HG03432 (cell line): ENCODE measurements at regions not wholly inside any gene's neighbourhood (a gene's known extent, or its start where the extent isn't known, plus 50 kb on each side); places are given as distances from the start of the nearest gene placed in this dataset.

Experiments
- ATAC-seq: cut with Tn5 transposase; IDR thresholded peaks from one replicate; pipeline ENCODE4 v1.9.1; 2021; ENCODE audit warnings: mild to moderate bottlenecking, moderate library complexity; ENCODE audit not compliant: unreplicated experiment

DNA sequence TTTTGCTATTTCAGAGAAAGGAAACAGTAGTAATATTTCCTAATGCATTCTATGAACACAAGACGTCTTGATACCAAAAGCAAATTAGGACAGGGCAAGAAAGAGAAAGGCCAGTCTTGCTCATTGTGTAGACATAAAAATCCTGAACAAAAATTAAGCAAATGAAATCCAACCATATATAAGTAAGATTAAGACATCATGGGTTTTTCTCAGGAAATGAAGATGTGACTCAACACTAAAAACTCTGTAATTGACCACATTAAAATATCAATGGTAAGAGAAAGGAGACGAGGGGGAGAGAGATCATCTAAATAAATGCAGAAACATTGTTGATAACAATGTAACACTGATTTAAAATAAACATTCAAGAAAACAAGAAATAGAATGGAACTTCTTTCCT is 205.4 kb downstream of the SOD2 start:
- ATAC-seq = no peak

DNA sequence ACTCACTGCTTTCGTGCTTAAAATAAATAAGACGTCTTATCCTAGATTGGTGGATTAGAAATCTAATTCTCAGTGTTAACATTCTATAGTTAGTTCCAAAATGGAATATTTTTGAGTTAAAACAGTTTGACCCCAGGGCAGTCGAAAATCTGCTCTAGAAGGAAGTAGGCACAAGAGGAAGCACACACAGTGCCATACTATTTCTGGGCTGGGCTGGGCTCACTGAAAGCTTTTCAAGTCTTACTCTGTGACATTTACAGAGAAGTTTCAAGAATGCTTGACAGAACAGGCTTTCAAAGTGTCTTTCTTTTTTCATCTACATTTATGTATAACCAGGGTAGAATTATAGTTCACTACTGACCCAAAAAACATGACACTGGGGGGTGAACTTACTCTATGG is 209.8 kb downstream of the SOD2 start:
- ATAC-seq = no peak

DNA sequence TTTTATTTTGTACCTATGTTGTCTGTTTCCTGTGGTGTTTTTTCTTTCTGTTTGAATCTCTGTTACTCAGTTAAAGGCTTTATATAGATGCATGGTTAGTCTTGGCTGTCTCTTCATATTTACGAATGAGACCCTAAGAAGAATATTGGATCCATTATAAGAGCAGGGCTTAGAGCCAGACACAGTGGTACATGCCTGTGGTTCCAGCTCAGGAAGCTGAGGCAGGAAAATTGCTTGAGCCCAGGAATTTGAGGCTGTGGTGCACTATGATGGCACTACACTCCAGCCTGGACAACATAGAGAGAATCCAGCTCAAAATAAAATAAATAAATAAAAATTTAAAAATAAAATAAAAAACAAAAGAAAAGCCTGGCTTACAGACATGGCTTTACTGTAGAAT is 211.1 kb downstream of the SOD2 start:
- ATAC-seq = no peak

DNA sequence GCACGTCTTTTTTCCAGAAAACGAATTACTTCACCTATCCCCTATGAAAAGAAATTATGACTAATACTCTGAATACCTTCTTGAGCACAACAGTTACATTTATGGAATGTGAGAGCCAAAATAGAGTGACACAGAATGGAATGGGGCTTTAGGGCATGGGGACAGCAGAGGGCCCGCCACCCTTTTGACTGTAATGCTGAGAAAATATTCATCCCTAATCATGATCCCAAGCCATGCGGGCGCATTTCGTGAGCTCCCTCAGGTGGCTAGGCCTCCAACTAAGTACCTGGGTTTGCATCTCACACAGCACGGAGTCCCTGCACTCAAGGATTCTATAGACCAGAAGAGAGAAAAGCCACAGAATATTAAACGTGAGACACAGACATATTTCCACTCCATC is 212.6 kb downstream of the SOD2 start:
- no peak for ATAC-seq

DNA sequence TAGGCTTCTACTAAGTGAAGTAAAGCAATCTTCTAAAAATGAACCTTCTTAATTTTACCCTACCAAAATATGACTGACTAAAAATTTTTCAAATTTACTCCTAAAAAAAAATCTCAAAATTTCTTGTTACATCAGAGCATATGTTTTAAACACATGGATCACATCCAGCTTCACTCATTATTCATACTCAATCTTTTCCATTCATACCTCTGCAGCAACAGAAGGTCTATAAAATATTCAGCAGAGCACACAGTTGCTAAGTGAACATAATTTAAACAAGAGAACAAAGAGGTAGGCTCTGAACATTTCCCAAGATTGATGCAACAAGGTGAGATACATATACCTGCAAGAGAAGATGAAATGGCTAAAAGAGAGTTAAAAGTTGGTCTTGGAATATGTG is 213.9 kb downstream of the SOD2 start:
- ATAC-seq = no peak

DNA sequence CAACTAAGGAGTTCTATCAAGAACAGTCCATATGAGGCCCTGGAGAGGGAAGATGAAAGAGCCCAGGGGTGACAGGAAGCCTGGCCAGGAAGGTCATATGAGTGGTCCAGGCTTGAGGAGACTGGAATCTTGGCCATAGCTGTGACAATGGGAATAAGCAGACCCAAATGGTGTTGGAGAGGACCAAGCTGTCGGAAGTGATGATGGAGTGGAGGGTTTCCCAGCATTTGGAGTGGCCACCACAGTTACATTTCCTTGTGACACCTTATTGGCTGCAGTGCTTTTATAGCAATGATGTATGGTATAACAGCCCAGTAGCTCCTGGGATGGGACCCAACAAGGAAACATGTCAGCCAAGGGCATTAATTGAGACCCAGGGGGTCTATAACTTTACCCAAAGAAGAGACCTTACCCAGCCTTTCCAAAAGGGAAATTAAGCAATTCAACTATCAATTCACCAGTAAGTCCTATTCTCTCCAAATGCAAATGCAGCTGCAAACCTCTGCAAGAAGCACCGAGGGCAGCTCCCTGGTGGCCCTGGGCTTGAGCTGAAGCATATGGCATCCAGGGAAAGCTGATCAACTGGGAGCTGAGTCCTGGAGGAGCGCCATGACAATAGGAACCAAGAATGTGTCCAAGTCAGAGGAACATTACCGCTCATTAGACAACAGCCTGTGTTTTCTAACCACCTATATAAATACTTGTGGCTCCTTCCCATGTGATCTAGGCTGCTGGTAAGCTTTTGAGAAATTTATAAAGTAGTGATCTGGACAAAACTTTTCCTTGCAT is 219.4 kb downstream of the SOD2 start:
- no peak for ATAC-seq

DNA sequence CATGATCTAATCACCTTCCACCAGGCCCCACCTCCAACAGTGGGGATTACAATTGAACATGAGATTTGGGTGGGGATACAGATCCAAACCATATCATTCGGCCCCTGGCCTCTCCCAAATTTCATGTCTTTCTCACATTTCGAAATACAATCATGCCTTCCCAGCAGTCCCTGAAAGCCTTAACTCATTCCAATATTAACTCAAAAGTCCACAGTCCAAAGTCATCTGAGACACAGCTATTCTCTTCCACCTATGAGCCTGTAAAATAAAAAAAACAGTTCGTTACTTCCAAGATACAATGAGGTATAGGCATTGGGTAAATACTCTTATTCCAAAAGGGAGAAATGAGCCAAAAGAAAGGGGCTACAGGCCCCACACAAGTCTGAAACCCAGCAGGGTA is 222.6 kb downstream of the SOD2 start:
- no peak for ATAC-seq

DNA sequence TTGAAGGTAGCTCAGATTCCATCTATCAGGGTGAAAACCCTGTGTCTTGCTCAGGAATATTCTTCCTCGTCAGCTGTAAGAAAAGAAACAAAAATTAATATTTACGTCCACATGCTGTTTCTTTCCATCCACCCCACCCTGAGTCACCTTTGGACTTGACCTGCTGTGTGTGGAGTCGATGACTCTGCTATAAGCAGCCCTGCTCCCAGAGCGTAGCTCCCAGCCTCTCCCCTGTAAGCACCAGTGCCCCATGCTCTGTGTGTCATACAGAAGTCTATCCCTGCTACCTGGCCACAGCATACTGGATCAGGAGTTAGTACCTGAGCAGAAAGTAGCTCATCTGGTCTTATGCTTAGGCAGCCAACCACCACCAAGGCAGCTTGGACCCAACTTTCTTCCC is 223.6 kb downstream of the SOD2 start:
- ATAC-seq = no peak

DNA sequence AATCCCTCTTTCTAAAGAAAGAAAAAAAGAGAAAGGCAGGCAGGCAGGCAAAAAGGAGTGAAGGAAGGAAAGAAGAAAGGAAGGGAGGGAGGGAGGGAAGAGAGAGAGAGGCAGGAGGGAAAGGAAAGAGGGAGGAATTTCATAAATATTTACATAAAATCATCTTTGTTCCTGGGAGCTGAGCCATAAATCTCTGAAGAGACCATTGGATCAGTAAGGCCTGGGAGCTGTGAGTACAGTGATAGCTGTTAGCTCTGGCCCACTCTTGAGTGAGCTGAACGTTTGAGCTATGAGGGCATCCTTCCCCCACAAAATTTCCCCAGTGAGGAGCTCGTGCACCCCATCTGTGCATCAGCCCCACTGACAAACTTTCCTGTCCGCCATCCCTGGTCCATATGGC is 224.0 kb downstream of the SOD2 start:
- no peak for ATAC-seq

DNA sequence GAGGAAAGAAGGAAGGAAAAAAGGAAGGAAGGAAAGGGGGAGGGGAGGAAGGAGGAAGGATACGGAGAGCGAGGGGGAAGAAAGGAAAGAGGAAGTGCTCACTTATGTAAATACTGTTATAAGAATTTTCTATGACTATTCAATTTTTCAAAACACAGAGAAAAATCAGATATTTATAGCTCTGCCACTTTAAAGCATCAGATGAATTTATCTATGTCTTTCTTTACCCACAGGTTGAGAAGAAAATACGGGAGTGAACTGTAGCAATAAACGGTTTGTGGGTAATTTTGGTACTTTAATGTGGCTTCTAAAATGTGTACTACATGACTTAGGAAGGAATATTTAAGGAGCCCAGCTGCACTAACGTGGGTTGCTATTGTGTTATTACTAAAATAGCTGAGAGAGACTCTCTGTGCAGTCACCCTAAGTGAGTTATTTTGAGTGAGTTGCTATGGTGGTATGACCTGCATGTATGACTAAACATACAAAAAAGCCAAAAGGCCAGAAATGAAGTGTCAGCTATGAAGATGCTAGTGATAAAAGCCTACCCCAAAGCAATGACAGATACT is 225.5 kb downstream of the SOD2 start:
- ATAC-seq = peak; percentile 83

DNA sequence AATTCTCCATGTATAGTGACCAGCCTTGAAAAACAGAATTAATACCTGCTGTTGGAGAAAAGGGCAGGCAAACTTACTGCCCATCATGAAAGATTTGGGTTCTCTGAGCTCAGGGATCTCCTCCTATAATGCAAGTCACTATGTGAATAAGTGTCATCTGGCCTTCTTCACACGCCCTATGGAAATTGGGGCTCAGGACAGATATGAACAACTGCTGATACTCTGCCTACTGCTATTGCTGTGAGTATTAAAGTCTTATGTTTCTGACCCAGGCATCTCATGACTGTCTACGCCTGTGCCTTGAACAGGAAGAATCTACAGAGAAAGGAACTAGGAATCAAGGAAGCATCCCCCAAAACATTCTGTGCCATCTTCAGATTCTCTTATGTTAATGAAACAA is 226.1 kb downstream of the SOD2 start:
- no peak for ATAC-seq

DNA sequence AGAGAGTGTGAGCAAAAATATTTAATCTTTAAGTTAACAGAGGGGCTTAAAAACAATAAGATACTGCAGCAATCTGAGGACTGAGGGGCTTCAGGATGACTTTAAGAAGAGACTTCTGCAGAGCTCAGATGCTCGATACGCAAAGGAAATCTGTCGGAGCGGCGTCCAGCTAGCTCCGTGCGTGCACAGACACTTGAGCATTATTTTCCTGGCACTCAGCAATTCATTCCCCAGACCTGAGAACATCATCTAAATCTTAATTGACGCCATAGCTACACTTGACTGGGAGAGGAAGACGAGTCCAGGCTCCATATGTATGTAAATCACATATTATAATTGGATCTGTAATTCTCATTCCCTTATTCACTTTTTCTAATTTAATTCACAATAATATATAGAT is 228.2 kb downstream of the SOD2 start:
- ATAC-seq = no peak

DNA sequence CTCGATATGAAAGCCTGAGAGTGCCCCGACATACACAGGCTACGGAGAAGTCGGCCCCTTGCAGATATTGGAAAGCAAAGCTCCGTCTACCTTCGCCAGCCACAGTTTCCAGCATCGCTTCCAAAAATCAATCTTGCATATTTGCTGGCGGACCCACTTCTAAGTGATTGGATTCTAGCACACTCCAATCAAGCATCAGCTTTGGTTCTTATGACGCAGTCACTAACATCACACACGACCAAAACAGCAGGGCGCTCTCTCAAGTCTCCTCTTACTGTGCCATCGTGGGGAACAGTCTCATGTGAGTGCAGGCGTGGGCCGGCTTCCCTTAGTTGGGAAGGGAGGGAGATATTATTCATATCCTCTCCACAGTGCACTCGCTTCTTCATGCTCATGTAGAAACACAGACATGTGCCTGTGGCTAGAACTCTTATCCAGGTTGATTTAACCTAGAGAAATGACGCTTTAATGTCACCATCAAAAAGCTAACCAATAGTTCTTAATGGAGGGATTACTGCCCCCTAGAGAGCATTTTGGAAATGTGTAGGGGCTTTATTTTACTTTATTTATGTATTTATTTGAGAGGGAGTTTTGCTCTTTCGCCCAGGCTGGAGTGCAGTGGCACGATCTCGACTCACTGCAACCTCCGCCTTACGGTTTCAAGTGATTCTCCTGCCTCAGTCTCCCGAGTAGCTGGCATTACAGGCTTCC is 229.8 kb downstream of the SOD2 start:
- no peak for ATAC-seq

DNA sequence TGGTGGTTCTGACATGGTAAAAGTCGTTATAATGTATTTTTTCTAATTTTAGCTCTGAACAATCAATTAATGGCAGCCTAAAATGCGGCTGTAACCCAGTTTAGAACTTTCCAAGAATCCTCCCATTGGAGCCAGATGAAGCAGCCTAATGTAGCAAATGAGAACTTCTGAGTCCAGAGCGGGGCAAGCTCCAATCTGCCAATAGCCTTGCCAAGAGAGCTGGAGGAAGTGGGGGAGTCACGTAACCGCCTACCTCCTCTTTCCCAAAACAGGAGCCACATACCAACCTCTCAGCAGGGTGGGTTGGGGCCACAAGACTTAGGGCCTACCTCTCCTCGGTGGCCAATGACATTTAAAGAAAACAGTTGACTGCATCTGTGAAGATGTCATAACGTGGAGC is 230.6 kb downstream of the SOD2 start:
- ATAC-seq = no peak

DNA sequence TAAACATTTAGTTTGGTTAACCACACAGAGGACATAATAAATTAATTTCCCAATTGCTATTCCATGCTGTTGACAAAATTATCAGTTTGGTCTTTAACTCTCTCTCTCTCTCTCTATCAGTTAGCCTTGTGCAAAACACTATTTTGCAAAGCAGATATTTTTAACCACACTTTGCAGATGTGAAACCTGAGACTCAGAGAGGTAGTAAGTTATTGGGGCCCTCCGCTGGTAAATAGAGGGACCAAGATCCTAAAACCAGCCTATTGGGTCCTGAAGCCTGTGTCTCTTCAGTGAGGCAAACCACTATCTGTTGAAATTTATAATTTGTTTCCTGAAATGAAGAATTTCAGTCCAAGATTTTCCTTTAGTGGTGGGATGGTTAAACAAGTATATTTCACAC is 231.0 kb downstream of the SOD2 start:
- ATAC-seq = peak; percentile 79

DNA sequence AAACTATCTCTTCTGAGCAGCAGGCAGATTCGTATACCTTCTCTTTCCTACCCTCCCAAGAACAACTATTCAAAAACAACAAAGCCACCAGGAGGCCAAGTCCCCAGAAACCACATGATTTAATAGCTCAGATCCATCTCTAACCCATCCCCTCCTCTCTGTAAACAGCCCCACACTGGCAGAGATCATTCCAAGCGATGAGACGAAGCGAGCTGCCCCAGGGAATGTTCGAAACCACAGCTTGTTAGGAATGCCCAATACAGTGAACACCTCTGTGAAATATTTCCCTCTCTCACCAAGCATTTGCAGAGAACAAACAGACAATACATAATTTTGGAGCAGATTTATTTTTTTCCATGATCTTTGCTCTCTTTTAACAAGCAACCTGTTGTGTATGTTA is 231.8 kb downstream of the SOD2 start:
- no peak for ATAC-seq

DNA sequence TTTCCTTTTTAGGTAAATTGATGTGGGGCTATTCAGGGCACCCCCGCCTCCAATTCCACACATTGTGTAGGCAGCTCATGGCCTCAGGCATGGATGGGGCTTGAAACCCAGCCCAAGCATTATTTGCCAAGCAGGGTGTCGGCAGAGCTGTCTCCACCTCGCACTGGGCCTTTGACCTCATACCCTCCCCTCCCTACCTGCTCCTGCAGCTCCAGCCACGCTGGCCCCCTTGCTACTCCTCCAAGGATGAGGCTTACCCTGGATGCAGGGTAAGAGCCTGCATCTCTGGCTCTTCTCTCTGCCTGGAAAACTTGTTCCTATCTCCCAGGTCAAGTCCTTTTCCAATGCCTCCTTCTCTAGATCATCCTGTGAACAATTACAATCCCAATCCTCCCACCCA is 232.6 kb downstream of the SOD2 start:
- ATAC-seq = no peak

DNA sequence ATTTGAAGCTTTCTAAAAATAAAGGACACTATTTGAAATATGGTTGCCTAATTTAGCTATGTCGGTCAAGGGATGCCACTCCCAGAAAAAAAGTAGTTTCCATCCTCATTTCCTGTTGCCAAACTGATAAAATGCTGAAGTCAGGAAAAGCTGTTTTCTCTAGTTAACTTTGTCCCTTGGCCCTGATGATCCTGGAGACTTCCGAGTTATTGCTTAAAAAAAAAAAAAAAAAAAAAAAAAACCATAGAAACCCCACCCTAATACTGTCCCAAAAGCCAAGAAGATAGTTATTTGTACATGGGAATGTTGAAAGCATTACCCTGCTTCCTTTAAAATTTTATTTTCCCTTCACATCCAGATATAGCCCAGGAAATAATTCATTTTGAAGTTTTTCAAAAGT is 236.7 kb downstream of the SOD2 start:
- ATAC-seq = no peak

DNA sequence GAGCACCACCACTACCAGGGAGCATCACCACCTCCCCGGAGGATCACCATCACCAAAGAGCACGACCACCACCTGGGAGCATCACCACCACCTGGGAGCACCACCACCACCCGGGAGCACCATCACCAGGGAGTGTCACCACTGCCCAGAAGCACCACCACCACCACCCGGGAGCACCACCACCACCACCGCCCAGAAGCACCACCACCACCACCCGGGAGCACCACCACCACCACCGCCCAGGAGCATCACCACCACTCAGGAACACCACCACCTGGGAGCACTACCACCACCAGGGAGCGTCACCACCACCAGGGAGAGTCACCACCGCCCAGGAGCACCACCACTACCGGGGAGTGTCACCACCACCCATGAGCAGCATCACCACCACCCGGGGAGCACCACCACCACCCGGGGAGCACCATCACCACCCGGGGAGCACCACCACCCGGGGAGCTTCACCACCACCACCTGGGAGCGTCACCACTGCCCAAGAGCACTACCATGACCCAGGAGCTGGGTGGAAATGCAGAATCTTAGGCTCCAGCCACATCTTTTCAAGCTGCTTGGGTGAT is 237.3 kb downstream of the SOD2 start:
- ATAC-seq = no peak

DNA sequence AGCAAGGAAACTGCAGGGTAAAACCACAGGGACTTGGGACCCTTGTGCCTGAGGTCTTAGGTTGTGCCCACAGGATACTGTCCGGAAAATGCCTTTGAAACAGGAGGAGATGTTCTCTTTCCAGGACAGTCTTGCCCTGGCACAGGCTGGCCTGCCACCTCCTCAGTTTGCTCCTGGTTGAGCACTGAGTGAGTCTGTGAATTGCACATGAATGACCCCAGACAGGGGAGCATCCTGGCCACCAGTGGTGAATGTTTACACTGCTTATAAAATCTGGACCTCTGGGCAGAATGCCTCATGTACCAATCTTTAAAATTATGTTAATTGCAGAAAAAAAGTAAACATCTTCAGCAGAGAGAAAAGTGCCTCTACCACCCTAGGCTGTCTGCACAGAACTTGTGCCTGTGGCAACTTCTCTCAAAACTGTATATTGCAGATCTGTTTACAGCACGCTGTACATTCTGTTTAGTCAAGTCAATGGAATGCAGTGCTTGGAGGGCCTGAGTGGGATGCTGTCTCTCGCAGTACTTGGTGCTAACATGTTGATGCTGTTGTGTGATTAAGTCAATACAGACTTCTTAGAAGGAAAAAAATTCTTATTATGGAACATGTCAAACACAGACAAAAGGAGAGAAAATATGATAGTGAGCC is 242.1 kb downstream of the SOD2 start:
- no peak for ATAC-seq

DNA sequence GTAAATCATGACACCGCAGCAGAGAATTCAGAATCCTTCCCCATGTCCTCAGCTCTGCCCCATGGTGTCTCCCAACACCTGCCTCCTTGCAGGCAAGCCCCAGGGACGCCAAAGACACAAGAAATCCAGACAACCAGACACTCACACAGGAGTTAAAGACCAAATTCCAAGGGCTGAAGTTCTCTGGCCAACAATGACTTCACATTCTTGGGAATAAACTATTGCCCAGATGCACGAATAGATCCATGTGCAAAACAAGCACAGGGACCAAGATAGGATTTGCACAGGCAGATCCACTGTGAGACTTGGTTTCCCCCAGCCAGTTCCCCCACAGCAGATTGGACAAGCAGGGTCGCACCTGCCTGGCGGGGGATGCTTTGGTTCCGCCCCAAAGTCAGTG is 246.7 kb downstream of the SOD2 start:
- no peak for ATAC-seq

DNA sequence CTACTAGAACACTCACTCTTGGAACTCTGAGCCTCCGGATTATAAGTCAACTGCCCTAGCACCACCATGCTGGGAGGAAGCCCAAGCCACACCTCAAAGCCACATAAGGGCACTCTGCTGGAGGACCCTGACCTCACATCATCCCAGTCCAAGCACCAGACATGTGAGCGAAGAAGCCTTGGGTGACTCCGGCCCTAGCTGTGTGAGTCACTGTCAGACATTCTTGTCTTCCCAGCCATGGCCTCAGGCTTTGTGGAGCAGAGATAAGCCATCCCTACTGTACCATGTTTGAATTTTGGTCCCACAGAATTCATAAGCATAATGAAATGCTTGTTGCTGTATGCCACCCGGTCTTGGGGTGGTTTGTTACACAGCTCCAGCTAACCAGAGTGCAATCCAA is 247.7 kb downstream of the SOD2 start:
- ATAC-seq = no peak
